Activated CD4-positive, alpha-beta T cell treated with anti-CD3 and anti-CD28 coated beads, Interleukin-2, amount 10 ng/mL, durations not matched to agents 24 days and 14 days (primary cell): ENCODE measurements at regions not wholly inside any gene's neighbourhood (a gene's known extent, or its start where the extent isn't known, plus 50 kb on each side); places are given as distances from the start of the nearest gene placed in this dataset.
A peak's percentile ranks its signal among the peaks of the same experiment; 100 is the strongest.

Experiments
- DNase-seq: peaks from one replicate; pipeline ENCODE4 v3.0.0; 2022
- H3K27ac Mint-ChIP-seq: one replicate; pipeline ENCODE4 v1.8.0; 2022; ENCODE audit warnings: mild to moderate bottlenecking, mixed read lengths
- H3K27me3 Mint-ChIP-seq: one replicate; pipeline ENCODE4 v1.8.0; 2022; ENCODE audit warnings: mixed read lengths
- H3K36me3 Mint-ChIP-seq: one replicate; pipeline ENCODE4 v1.8.0; 2022; ENCODE audit warnings: low read depth, mild to moderate bottlenecking, mixed read lengths
- H3K4me1 Mint-ChIP-seq: one replicate; pipeline ENCODE4 v1.8.0; 2021; ENCODE audit warnings: mixed read lengths
- H3K4me3 Mint-ChIP-seq: one replicate; pipeline ENCODE4 v1.8.0; 2022; ENCODE audit warnings: mild to moderate bottlenecking, moderate library complexity, mixed read lengths
- H3K9me3 Mint-ChIP-seq: one replicate; pipeline ENCODE4 v1.8.0; 2021; ENCODE audit warnings: mixed read lengths
- intact Hi-C: fragments of 100-400 bp; cut with micrococcal nuclease; formaldehyde crosslinking; loops from one replicate; pipeline ENCODE4 v1.15.1; 2023

DNA sequence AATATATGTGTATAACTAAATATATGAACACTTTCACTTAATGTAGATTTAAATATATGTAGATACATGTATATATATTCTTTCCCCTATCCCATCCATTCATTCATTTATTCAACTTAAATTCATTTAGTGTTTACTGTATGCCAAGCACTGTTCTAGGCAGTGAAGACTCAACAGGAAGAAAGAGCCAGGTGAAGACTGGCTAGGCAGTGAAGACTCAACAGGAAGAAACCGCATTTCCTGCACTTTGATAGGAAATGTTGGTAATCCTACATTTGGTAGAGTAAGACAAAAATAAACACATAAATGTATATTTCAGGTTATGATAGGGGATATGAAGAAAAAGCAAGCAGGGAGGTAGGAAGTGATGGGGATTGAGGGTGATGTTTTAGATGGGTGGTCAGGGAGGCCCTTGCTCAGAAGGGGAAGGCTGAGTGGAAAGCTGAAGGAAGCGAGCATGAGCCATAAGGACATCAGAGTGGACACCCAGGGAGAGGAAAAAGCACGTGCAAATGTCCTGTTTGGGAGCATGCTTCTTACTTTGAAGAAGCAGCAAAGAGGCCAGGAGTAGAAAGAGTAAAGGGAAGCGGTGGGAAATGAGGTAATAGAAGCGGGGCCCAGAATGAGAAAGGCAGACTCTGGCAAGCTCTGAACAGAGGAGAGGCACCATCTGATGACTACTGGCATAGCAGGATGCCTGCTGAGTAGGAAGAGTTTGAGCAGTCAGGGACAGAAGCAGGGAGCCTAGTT, 227.8 kb upstream of the MAP3K1 start:
- intact Hi-C loops, result loop anchor here (2.0 kb wide), 1 partner anchor 23 kb away; no protein-coding TSS in a partner anchor
- H3K4me3 Mint-ChIP-seq, result peak overlapping the region; percentile 24
- peaks cover 44% of the 10 kb centered on the region for H3K4me1 Mint-ChIP-seq
- peak overlapping the region; percentile 77 for H3K27ac Mint-ChIP-seq
- peak; percentile 63 for DNase-seq
- no peaks in the 10 kb centered on the region for H3K27me3 Mint-ChIP-seq
- H3K36me3 Mint-ChIP-seq, result no peaks in the 10 kb centered on the region
- peaks cover 4% of the 10 kb centered on the region for H3K9me3 Mint-ChIP-seq

- H3K27ac Mint-ChIP-seq, result no peak overlapping the region
- DNase-seq, result peak; percentile 67
- intact Hi-C loops, result no loop called here
- H3K4me1 Mint-ChIP-seq, result peaks cover 40% of the 10 kb centered on the region
- peaks cover 11% of the 10 kb centered on the region for H3K9me3 Mint-ChIP-seq
- H3K4me3 Mint-ChIP-seq, result peak overlapping the region; percentile 52
- H3K27me3 Mint-ChIP-seq, result peaks cover 3% of the 10 kb centered on the region
- H3K36me3 Mint-ChIP-seq, result no peaks in the 10 kb centered on the region
Observed at GRCh38 chr5:56585999-56586691, 229.2 kb upstream of the MAP3K1 start.

DNA sequence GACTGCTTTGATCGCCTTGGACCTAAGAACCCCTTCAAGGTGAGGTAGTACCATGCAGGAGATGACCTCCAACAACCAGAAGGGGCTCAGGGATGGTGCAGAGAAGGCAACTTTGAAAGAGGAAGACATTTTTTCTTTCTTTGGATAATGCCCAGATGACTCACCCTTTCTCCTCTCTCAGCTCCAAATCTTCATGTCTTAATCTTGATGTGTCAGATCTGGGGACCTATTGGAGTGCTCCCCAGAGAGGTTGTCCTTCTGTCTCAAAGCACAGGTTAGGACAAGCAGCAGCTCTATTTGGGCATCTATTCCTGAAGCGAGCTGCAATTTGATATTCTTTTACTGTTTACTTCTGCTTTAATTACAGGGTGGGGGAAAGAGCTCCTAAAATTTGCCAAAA, 229.9 kb upstream of the MAP3K1 start:
- intact Hi-C loops, result no loop called here
- Mint-ChIP-seq H3K36me3 (no peaks in the 10 kb centered on the region), H3K4me3 (no peak overlapping the region), H3K27me3 (peaks cover 3% of the 10 kb centered on the region), H3K4me1 (peaks cover 40% of the 10 kb centered on the region), H3K9me3 (peaks cover 13% of the 10 kb centered on the region), H3K27ac (no peak overlapping the region)
- DNase-seq, result no peak

DNA sequence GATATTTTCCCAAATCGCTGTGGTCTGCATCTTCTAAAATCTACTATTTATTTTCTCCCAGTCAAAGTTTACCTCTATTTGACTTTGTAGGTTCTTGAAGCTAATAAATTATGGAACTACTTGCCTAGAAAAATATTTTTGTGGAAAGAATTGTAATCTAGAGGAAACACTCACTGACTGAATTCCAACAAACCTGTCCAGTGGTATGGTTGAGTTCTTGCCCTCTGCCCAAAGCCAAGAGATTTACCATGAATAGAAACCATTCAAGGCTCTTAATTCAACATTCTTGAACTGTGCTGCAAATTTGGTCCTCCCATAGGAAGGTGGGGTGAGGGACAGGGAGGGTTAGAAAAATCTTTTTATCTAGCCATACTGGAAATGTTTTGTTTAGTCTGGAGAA, 233.9 kb upstream of the MAP3K1 start:
- Mint-ChIP-seq H3K36me3 (no peaks in the 10 kb centered on the region), H3K27me3 (peaks cover 5% of the 10 kb centered on the region), H3K9me3 (peaks cover 12% of the 10 kb centered on the region), H3K27ac (no peak overlapping the region), H3K4me1 (peaks cover 13% of the 10 kb centered on the region), H3K4me3 (no peak overlapping the region)
- DNase-seq, result no peak
- intact Hi-C loops, result no loop called here

DNA sequence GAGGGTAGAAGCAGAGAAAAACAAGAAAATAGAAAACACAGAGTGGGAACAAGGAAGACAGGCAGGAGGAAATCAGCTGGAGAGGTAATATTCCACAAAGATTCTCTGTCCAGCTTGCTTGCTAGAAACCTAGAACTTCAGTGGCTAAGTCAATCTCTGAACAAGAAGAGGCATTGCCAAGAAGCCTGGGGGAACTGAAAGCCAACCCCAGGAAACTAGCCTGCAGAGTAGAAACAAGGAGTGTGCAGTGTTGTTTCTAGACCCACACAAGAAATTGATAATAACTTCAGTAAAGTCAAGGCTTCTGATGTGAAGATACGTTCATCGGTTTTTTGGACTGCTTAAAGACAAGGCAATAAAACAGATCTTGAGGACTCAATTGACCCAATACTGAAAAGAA, 234.5 kb upstream of the MAP3K1 start:
- no peak for DNase-seq
- peaks cover 8% of the 10 kb centered on the region for H3K4me1 Mint-ChIP-seq
- H3K9me3 Mint-ChIP-seq, result peaks cover 12% of the 10 kb centered on the region
- H3K4me3 Mint-ChIP-seq, result no peak overlapping the region
- no peak overlapping the region for H3K27ac Mint-ChIP-seq
- intact Hi-C loops, result no loop called here
- H3K36me3 Mint-ChIP-seq, result no peaks in the 10 kb centered on the region
- peaks cover 5% of the 10 kb centered on the region for H3K27me3 Mint-ChIP-seq

- intact Hi-C loops, result no loop called here
- DNase-seq, result no peak
- Mint-ChIP-seq H3K36me3 (peaks cover 2% of the 10 kb centered on the region), H3K4me3 (no peak overlapping the region), H3K4me1 (no peaks in the 10 kb centered on the region), H3K27ac (no peak overlapping the region), H3K9me3 (peaks cover 12% of the 10 kb centered on the region), H3K27me3 (peaks cover 2% of the 10 kb centered on the region)
Observed at GRCh38 chr5:56575821-56576220, 239.5 kb upstream of the MAP3K1 start.

DNA sequence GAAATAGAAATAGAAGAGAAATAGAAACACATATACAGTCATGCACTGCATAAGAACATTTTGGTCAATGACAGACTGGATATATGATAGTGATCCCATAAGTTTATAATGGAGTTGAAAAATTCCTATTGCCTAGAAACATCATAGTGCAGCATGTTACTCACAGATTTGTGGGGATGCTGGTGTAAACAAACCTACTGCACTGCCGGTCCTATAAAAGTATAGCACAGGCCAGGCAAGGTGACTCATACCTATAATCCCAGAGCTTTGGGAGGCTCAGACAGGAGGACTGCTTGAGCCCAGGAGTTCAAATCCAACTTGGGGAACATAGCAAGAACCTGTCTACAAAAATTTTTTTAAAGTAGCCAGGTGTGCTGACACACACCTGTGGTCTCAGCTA, 240.6 kb upstream of the MAP3K1 start:
- Mint-ChIP-seq H3K9me3 (peaks cover 6% of the 10 kb centered on the region), H3K27ac (no peak overlapping the region), H3K27me3 (peaks cover 3% of the 10 kb centered on the region), H3K36me3 (peaks cover 2% of the 10 kb centered on the region), H3K4me1 (no peaks in the 10 kb centered on the region), H3K4me3 (no peak overlapping the region)
- DNase-seq, result no peak
- intact Hi-C loops, result no loop called here

DNA sequence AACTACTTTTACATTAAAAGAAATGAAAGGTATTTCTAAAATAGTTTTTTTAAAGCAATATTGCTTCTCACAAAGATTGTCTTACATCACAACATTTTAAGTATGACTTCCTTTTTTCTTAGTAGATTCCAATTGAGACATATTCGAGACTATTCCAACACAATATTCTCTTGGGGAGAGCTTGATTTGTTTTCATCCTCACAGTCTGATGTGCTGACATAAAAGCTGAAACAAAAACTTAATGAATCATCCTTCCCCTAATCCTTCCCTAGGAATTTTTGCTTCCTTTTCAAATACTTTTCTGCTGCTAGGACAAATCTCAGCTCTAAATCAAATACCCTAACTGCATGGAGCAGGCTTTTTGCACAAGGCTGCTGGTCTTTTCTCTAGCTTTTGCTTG, 245.8 kb upstream of the MAP3K1 start:
- DNase-seq, result no peak
- Mint-ChIP-seq H3K27ac (no peak overlapping the region), H3K9me3 (peaks cover 6% of the 10 kb centered on the region), H3K4me3 (no peak overlapping the region), H3K36me3 (peaks cover 2% of the 10 kb centered on the region), H3K27me3 (peaks cover 9% of the 10 kb centered on the region), H3K4me1 (peaks cover 12% of the 10 kb centered on the region)
- intact Hi-C loops, result no loop called here

DNA sequence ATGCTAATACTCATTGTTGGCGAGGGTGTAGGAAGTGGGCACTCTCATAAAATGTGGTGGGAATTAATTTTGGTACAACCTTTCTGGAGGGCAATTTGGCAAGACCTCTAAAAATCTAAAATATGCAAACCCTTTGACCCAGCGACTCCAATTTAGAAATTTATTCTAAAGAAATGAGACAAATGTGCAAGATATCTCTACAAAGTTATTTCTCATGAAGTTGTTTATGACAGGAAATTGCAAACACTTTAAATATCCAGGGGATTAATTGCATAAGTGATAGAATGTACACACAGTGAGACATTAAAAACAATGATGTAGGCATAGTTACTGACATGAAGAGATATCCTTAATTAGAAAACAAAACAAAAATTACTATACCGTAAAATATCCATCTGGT, 246.3 kb upstream of the MAP3K1 start:
- Mint-ChIP-seq H3K4me3 (no peak overlapping the region), H3K27ac (no peak overlapping the region), H3K9me3 (peaks cover 6% of the 10 kb centered on the region), H3K4me1 (peaks cover 12% of the 10 kb centered on the region), H3K36me3 (peaks cover 2% of the 10 kb centered on the region), H3K27me3 (peaks cover 9% of the 10 kb centered on the region)
- intact Hi-C loops, result no loop called here
- no peak for DNase-seq

GRCh38 chr5:56567278-56567677, 248.1 kb upstream of the MAP3K1 start:
- intact Hi-C loops, result no loop called here
- Mint-ChIP-seq H3K36me3 (peaks cover 2% of the 10 kb centered on the region), H3K9me3 (peaks cover 3% of the 10 kb centered on the region), H3K27me3 (peaks cover 10% of the 10 kb centered on the region), H3K4me1 (peaks cover 12% of the 10 kb centered on the region), H3K27ac (no peak overlapping the region), H3K4me3 (no peak overlapping the region)
- no peak for DNase-seq

DNA sequence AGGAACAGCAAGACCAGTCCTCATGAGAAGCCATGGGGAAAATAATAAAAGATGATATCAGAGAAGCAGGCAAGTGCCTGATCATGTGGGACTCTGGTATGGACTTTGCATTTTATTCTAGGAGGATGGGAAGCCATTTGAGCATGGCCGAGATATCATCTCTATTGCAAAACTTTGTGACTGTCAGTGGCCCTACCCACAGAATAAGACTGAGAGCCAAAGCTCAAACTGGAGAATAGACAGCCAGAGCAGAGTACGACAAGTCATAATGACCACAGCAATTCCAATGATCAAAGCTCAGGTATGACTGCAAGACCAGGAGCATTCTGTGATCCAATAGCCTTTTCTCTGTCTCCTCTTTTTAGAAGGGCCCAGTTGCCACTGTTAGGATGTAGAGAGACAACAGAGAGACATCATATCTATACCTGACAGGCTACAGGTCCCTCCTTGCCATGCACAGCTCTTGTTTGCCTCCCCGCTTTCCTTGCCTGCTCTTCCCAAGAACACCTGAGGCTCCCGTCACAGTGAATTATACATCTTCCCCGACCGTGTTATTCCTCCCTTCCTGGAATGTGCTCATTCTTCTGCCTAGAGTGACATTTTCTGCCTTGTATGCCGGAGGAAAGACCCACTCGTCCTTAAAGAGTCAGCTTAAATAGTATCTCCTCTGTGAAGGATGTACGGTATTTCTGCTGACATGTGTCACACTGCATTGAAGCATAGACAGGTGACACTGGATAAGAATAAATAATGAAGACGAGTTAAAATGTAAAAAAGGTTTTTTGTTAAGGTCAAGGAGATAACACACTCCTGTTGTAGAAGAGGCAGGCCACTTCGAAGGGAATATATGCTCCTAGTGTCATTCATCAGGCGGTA, 248.7 kb upstream of the MAP3K1 start:
- no peak overlapping the region for H3K4me3 Mint-ChIP-seq
- no peaks in the 10 kb centered on the region for H3K36me3 Mint-ChIP-seq
- no peaks in the 10 kb centered on the region for H3K9me3 Mint-ChIP-seq
- no peak for DNase-seq
- H3K27me3 Mint-ChIP-seq, result peaks cover 10% of the 10 kb centered on the region
- H3K4me1 Mint-ChIP-seq, result peaks cover 12% of the 10 kb centered on the region
- intact Hi-C loops, result no loop called here
- no peak overlapping the region for H3K27ac Mint-ChIP-seq

- no peak overlapping the region for H3K27ac Mint-ChIP-seq
- intact Hi-C loops, result no loop called here
- H3K4me1 Mint-ChIP-seq, result peaks cover 12% of the 10 kb centered on the region
- no peak for DNase-seq
- H3K4me3 Mint-ChIP-seq, result no peak overlapping the region
- no peaks in the 10 kb centered on the region for H3K36me3 Mint-ChIP-seq
- peaks cover 7% of the 10 kb centered on the region for H3K9me3 Mint-ChIP-seq
- H3K27me3 Mint-ChIP-seq, result peaks cover 10% of the 10 kb centered on the region
Observed at GRCh38 chr5:56565644-56566043, 249.7 kb upstream of the MAP3K1 start.

GRCh38 chr5:56565283-56565615, 250.1 kb upstream of the MAP3K1 start:
- Mint-ChIP-seq H3K27ac (no peak overlapping the region), H3K36me3 (no peaks in the 10 kb centered on the region), H3K4me3 (no peak overlapping the region), H3K9me3 (peaks cover 11% of the 10 kb centered on the region), H3K4me1 (peaks cover 12% of the 10 kb centered on the region), H3K27me3 (peaks cover 8% of the 10 kb centered on the region)
- intact Hi-C loops, result no loop called here
- no peak for DNase-seq
